HG03571 (cell line): ENCODE measurements at regions not wholly inside any gene's neighbourhood (a gene's known extent, or its start where the extent isn't known, plus 50 kb on each side); places are given as distances from the start of the nearest gene placed in this dataset.
A peak's percentile ranks its signal among the peaks of the same experiment; 100 is the strongest.
"Not testable (repeated sequence)": the region's sequence is repeated elsewhere in the genome, so short reads cannot be mapped to it uniquely, and the experiment has no call there.

Source experiments
- ATAC-seq: cut with Tn5 transposase; IDR thresholded peaks from one replicate; pipeline ENCODE4 v1.9.1; 2021; ENCODE audit not compliant: unreplicated experiment

DNA sequence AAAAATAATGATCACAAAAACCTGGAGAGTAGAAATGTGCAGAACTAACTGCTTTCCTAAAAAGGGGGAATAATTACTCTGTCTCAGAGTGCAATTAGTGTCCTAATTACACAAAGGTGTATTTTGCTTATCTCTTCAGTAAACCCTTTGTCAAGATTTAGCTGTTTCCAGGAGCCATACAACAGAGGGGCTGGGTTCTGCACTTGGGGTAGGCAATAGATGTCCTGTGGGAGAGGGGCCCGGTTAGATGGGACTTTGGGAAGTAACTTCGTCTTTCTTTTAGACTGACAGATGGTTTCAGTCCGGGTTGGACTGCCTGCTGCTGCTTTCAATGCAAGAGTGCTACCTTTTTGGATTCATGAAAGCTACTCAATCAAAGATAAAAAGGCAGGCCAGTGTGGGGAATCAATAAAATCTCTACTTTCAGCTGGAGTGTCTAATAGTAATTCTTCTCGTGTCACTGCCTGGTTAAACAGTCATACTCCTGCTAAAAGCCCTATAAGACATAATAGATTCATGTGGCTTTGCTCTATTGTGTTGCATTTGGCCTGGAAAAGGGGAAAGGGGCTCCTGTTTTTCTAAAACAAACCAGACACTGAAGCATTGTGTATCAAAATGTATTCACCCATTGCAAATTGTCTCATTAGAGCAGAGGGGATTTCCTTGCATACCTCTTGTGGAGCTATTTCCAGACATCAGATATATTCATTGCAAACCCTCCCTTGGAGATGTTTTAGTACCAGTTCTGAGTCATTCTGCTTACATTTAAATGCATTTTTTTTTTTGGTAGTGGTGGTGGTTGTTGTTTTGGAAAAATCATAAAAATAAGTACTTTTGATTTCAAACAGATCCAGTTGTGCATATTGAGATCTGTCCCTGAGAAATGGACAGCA lies 83.3 kb upstream of the PCDH8 start:
- ATAC-seq, result no peak

DNA sequence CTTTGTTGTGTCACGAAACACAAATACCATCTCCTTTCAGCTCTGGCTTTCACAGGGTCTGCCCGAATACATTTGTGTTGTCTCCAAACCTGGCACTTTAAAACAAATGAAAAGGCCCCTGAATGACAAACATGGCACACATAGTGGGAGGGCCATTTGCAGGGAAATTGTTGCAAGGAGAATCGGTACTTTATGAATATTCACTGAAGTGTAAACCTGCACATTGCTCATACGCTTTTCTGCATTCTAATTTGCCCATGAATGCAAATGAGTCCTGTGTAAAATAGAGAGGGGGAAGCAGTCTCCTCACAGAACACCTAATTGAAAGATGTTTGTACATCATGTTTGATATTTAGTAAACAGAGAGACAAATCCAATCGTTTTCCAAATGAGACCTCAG lies 82.7 kb upstream of the PCDH8 start:
- no peak for ATAC-seq

DNA sequence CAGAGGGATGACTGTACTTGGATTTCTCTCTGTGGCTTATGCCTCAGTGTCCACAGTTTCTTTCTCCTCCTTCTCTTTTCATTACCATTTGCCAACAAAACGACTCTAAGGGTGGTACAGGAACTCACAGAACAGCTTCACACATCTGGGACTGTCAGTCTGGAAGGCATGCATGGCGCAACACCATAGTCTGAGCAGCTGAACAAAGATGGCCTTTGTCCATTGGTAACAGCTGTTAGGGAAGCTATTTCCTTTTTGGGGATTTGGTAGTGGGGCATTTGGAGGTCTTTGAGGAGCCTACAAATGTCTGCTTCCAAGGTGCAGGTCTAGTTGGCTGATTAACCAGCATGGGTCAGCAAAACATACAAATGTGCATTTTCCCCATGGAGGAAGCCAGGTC lies 81.4 kb upstream of the PCDH8 start:
- ATAC-seq, result no peak

DNA sequence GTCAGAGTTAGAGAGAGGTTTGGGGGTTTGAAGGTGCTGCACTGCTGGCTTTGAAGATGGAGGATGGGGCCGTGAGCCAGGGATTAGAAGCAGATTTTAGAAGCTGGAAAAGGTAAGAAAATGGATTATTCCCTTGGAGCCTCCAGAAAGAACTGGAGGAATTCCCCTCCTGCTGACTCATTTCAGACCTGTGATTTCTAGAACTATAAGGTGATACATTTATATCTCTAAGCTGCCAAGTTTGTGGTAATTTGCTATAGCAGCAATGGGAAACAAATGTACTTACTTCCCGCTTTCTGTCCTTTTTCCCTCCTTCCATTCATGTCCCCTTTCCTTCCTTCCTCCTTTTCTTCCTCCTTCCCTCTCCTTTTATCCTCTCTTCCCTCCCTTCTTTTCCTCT lies 78.5 kb upstream of the PCDH8 start:
- ATAC-seq, result no peak

DNA sequence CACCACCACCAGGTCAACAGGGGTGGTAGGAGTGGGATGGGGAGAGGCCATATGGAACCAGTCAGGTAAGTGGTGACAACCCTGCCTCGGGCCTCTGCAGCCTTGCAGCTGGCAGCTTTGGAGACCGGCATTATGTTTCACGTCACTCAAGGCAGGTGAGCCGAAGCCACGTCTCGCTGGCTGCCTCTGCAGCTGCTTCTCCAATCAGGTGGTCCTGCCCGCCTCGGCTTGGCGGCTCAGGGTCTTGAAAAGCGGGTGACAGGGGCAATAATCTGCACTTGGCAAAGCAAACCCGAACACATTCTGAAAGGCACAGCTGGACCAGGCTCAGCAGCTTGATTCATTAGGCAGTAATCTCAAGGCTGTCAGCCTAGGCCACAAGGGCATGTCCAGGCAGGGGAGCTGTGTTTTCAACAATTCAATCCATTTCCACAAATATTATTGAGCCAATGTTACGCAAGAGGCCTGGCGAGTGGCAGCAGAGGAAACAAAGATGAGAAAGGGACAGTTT lies 77.4 kb upstream of the PCDH8 start:
- ATAC-seq, result no peak

DNA sequence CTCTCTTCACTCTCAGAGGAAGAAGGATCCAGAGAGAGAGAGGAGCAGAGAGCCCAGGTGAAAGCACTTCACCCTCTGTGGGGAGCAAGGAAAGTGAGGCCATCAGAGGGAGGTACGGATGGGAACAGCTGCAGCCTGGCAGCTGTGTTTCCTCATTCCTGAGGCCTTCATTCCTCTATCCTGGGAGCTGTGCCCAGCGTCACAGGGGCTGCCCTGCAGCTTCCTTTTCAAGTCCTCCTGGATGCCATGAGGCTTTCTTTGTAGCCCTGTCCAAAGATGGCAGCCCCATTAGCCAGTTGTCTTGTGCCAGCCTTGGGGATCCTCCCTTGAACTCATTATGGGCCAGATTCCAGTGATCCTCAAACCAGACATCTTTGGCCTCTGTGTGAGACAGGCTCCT lies 76.8 kb upstream of the PCDH8 start:
- no peak for ATAC-seq

DNA sequence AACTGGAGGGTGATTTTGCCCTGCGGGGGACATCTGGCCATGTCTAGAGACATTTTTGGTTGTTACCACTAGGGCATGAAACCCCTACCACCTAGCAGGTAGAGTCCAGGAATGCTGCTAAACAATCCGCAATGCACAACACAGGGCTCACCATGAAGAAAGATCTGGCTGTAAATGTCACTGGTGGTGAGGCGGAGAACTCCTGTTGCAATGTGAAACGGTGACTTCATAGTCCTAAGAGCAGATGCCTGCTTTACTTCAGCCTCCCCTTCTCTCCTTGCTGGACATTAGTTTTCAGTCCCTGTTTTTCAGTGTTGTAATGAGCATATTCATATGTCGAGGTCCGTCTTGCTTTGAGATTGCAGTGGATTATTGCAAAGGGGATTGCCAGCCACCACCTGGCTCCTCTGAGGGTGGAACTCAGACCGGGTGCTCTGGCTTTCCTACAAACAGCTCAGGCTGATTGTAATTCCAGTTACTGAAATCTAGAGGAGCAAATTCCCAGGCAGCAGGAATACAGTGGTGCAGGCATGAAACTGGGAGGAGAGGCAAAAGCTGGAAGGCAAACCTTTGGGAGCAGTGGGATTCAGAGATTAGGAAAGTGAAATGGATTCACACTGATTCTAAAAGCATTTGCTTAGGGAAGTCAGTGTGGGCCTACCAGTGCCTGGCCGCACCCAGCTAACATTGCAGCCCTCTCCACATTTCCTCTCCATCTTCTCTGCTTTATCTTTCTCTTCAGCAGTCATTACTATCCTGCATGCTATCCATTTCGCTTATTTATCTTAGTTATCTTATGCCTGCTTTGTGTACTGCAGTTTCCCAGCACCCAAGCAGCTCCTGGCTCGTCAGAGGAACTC lies 76.1 kb upstream of the PCDH8 start:
- ATAC-seq, result no peak

DNA sequence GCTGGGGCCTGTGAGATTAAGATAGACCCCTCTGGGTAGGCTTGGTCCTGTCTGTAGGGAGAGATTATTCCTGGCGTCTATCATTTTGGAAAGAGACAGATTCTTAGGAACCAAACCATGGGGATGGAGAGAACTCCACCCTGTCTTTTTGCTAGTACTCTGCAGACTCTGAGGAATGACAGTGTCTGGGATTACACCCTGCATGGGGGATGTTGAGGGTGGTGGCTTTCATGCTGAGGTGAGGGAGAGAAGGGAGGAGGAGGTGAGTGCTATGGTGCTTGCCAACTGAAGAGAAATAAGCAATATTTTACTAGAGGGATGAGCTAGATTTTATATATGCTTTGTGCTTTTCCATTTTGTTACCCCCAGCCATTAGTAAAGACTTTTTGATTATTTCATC lies 74.5 kb upstream of the PCDH8 start:
- no peak for ATAC-seq

DNA sequence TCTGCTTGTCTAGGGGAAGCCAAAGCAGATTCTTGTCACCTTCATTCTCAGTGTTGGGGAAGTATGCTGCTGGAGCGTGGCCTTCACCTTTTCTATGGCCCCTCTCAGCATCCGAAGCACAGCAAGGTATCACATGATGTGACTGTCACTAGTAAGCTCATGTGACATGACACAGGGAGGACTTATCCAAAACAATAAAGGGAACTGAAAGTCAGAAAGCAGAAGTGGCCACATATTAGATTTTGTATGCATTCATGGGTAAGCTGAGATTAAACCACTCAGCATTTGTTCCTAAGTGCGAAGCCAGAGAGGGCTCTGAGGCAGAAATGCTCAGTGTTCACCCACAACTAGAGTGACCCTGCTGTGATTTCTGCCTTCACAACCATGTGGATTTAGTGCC lies 72.8 kb upstream of the PCDH8 start:
- peak; percentile 96 for ATAC-seq

DNA sequence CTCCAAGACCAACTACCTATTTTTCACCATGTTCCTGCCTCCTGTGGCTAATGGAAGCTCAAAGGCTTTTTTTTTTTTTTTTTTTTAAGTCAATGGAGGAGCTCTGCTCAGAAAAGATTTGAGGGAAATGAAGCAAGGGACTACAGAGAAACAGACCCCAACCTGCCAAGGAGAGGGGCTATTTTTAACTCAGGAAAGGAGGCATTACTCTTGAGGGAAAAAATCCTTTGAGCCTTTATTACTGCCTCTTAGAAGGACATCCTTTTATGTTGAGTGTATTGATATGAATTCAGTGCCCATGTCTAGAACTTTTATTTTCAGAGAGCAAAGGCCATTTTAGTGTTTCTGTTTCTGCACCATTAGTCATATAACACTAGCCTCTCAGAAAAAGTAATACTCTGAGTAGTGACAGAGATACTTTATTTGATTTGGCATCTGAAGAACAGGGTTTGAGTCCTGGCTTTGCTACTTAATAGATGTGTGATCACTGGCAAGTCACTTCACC lies 68.1 kb upstream of the PCDH8 start:
- no peak for ATAC-seq

DNA sequence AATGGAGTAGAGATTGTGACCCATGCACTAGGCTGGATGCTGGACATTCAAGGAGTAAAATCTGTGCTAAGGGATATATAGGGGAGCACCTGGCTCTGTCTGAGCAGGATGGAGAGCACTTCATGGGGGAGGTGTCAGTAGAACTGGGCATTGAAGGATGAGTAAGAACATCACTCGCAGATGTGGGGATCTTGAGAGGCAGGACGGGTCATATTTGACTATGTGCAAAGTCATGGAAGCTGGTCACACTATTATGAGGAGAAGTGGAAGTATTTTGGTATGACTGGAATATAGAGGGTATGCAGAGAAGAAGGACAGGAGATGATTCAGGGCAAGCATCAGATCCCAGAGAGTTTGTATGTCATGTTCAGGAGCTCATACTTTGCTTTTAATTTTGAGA lies 62.9 kb upstream of the PCDH8 start:
- no peak for ATAC-seq

DNA sequence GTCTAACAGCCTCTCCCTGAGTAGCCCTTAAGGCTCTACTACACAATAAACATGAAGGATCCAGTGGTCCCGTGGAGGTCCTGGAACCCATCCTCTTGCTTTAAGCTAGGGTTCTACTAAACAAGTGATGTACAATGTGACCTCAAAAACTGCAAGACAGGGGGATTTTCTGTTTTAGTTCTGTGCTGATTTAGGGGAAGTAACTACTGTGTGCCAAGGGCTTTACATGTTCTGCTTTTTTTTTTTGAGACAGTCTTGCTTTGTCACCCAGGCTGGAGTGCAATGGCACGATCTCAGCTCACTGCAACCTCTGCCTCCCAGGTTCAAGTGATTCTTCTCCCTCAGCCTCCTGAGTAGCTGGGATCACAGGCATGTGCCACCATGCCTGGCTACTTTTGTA lies 61.9 kb upstream of the PCDH8 start:
- ATAC-seq, result not testable (repeated sequence)

DNA sequence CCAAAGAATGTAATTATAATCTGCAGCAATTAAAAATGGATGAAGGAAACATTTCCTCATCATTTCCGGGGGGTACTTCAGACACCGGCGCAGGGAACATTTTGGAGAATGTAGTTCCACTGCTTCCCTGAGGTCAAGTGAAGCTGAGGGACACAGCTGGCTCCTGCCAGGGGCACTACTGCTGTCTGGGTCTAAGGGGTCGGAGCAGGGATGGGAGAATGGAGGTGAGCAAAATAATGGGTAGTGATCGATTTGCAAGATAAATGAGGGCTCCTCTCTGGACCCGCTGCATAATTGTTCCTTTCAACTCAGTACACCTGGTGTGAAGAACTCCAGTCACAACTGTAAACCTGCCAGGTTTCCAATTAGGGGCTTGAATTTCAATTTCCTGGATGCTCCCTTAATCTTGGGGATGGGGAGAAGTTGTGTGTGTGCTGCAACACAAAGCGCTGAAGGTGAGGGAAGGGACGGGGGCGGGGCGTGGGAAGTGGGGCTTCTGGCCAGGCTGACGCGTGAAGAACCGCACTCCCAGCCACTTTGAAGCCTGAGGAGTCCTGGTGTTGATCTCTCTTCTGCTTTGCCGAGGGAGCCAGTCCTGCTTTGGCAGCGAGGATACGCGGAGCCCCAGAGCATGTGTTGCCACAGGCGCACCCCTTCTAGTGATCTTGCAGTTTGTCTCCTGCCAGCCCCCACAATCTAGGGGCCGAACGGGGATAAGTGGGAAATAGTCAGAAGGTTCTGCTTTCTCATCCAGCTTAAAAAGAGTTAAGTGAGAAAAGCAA lies 57.9 kb upstream of the PCDH8 start:
- ATAC-seq, result no peak

DNA sequence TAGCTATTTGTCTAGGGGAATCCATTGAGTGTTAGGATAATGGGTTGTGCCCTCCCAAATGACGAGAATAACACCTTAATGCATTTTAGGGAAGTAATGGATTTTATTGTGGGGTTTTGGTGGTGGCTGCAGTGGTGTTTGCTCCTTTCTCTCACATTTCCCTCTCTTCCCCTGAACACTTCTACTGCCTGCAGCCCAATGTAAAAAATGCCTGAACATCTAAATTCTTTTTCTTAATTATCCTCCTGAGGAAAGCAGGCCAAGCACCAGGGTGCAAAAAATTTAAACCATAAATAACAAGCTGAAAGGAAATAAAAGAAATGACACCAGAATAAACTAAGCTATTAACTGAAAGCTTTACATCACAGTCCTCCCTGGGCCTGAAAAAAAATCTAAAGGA lies 57.3 kb upstream of the PCDH8 start:
- ATAC-seq, result no peak

DNA sequence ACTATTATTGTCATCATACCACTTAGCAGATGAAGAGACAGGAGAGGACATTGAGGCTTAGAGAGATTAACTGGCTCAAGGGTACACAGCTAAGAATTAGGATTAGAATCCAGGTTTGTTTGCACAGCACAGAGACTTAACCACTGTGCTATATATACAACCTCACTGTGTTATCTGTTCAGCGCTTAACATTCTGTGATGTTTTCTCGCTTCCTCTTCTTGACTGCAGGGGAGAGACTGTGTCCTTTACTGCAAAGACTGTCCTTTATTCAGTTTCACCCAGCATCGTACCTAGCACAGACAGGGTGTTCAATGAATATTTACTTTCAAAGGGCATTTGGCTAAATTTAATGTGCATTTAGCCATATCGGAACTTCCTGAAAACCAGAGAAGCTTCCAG lies 54.9 kb upstream of the PCDH8 start:
- peak; percentile 68 for ATAC-seq

DNA sequence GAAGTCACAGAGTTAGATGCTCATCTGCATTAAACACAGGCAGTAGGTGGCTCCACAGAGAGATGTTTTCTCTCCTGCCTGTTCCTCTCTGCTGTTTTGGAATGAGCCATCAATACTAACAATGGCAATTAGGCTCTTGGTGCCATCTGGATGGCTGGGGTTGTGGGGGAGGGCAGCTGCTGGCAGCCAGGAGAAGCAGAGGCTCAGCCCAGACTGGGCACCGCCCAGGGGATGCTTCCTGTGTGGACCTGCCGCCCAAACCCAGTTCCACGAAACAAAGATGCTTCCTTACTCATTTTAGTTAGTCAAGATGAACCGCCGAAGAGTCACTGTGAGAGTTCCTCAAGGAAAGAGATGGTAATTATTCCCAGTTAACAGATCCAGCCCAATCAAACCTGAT lies 50.8 kb upstream of the PCDH8 start:
- ATAC-seq, result no peak
